ENCODE measurements at regions not wholly inside any gene's neighbourhood (a gene's known extent, or its start where the extent isn't known, plus 50 kb on each side); places are given as distances from the start of the nearest gene placed in this dataset.

GRCh38 chr12:65517656-65518210, 239.2 kb downstream of the MSRB3 start:
- no peaks in the 10 kb centered on the region for H3K27me3 Mint-ChIP-seq
- no peak for ATAC-seq (ENCODE audit: low read depth)
- intact Hi-C loops (cut with micrococcal nuclease), result no loop called here
- no peaks in the 10 kb centered on the region for H3K4me1 Mint-ChIP-seq
- no peaks in the 10 kb centered on the region for H3K9me3 Mint-ChIP-seq
- ChIA-PET POLR2A (no interaction called here), CTCF (no interaction called here)
- DNase-seq, result no peak
- no peaks in the 10 kb centered on the region for H3K36me3 Mint-ChIP-seq (ENCODE audit: low read depth)
- no peak overlapping the region for H3K4me3 Mint-ChIP-seq
- H3K27ac Mint-ChIP-seq, result no peak overlapping the region
- no peak for TF ChIP-seq CTCF (IDR thresholded peaks at IDR 0.05)

- intact Hi-C loops (cut with micrococcal nuclease), result no loop called here
- no peak for TF ChIP-seq CTCF (IDR thresholded peaks at IDR 0.05)
- Mint-ChIP-seq H3K4me1 (no peaks in the 10 kb centered on the region), H3K9me3 (no peaks in the 10 kb centered on the region), H3K27me3 (no peaks in the 10 kb centered on the region), H3K36me3 (ENCODE audit: low read depth) (no peaks in the 10 kb centered on the region), H3K4me3 (no peak overlapping the region), H3K27ac (no peak overlapping the region)
- POLR2A ChIA-PET, result no interaction called here
- DNase-seq (no peak), ATAC-seq (ENCODE audit: low read depth) (no peak)
- CTCF ChIA-PET, result no interaction called here
These were observed 240.3 kb downstream of the MSRB3 start for GRCh38 chr12:65518771-65519170.

- DNase-seq (no peak), ATAC-seq (ENCODE audit: low read depth) (no peak)
- ChIA-PET POLR2A (no interaction called here), CTCF (no interaction called here)
- Mint-ChIP-seq H3K36me3 (ENCODE audit: low read depth) (no peaks in the 10 kb centered on the region), H3K9me3 (no peaks in the 10 kb centered on the region), H3K4me3 (no peak overlapping the region), H3K27me3 (no peaks in the 10 kb centered on the region), H3K27ac (no peak overlapping the region), H3K4me1 (no peaks in the 10 kb centered on the region)
- intact Hi-C loops (cut with micrococcal nuclease), result no loop called here
- TF ChIP-seq CTCF (IDR thresholded peaks at IDR 0.05), result no peak
These were observed 242.2 kb downstream of the MSRB3 start for GRCh38 chr12:65520658-65521057.

GRCh38 chr12:65522956-65523860, 244.7 kb downstream of the MSRB3 start:
- Mint-ChIP-seq H3K27me3 (no peaks in the 10 kb centered on the region), H3K4me3 (no peak overlapping the region), H3K4me1 (no peaks in the 10 kb centered on the region), H3K9me3 (no peaks in the 10 kb centered on the region), H3K27ac (no peak overlapping the region), H3K36me3 (ENCODE audit: low read depth) (no peaks in the 10 kb centered on the region)
- no peak for TF ChIP-seq CTCF (IDR thresholded peaks at IDR 0.05)
- POLR2A ChIA-PET, result no interaction called here
- CTCF ChIA-PET, result no interaction called here
- ATAC-seq (ENCODE audit: low read depth), result no peak
- intact Hi-C loops (cut with micrococcal nuclease), result no loop called here
- DNase-seq, result no peak

GRCh38 chr12:65524666-65525065, 246.2 kb downstream of the MSRB3 start:
- Mint-ChIP-seq H3K4me3 (no peak overlapping the region), H3K9me3 (no peaks in the 10 kb centered on the region), H3K27me3 (no peaks in the 10 kb centered on the region), H3K36me3 (ENCODE audit: low read depth) (no peaks in the 10 kb centered on the region), H3K4me1 (no peaks in the 10 kb centered on the region), H3K27ac (no peak overlapping the region)
- intact Hi-C loops (cut with micrococcal nuclease), result no loop called here
- POLR2A ChIA-PET, result no interaction called here
- ATAC-seq (ENCODE audit: low read depth) (no peak), DNase-seq (no peak)
- CTCF ChIA-PET, result no interaction called here
- TF ChIP-seq CTCF (IDR thresholded peaks at IDR 0.05), result no peak
